Dendritic cell treated with granulocyte-macrophage colony-stimulating factor and Interleukin-4, amounts not matched to agents 40 ng/mL and 50 ng/mL, for 4 days (primary cell): ENCODE measurements at regions not wholly inside any gene's neighbourhood (a gene's known extent, or its start where the extent isn't known, plus 50 kb on each side); places are given as distances from the start of the nearest gene placed in this dataset.

ENCODE experiments used
- H3K27ac Mint-ChIP-seq: one replicate; pipeline ENCODE4 v1.8.0; 2022; ENCODE audit warnings: mild to moderate bottlenecking, mixed read lengths
- H3K27me3 Mint-ChIP-seq: one replicate; pipeline ENCODE4 v1.8.0; 2022; ENCODE audit warnings: mild to moderate bottlenecking, mixed read lengths
- H3K36me3 Mint-ChIP-seq: one replicate; pipeline ENCODE4 v1.8.0; 2022; ENCODE audit warnings: low read depth, mixed read lengths
- H3K4me1 Mint-ChIP-seq: one replicate; pipeline ENCODE4 v1.8.0; 2022; ENCODE audit warnings: low read depth, mixed read lengths
- H3K4me3 Mint-ChIP-seq: one replicate; pipeline ENCODE4 v1.8.0; 2022; ENCODE audit warnings: mild to moderate bottlenecking, moderate library complexity, mixed read lengths
- H3K9me3 Mint-ChIP-seq: one replicate; pipeline ENCODE4 v1.8.0; 2022; ENCODE audit warnings: mixed read lengths
- intact Hi-C: fragments of 100-400 bp; cut with micrococcal nuclease; formaldehyde crosslinking; loops from one replicate; pipeline ENCODE4 v1.15.0; 2022

DNA sequence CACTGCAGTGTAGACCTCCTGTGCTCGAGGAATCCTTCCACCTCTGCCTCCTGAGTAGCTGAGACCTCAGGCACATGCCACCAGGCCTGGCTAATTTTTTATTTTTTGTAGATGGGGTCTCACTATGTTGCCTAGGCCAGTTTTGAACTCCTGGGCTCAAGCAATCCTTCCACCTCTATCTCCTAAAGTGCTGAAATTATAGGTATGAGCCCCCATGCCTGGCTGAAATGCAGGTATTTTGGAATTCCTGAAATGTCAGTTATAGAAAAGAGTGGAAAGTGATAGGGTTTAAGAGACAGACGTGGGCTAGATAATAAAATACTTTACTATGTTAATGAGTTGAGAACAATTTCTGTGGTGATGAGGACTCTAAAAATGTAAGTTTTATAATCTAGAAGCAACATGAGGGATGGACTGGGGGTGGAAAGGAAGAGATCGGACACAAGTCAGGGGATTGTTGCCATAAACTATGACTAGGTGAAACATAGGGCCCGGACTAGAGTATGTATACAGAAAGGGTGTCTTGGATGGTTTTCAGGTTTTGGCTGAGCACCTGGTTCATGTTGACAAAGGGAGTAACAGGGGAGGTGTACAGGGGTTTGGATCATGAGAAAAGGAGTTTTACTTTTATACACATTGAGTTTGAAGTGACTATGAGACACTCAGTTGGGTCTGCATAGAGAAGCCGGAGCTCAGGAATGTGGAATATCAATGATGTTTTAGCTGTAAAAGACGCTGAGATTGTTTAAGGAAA lies 165.6 kb upstream of the STARD13 start:
- intact Hi-C loops = no loop called here
- peaks cover 6% of the 10 kb centered on the region for H3K4me1 Mint-ChIP-seq
- no peaks in the 10 kb centered on the region for H3K9me3 Mint-ChIP-seq
- H3K27ac Mint-ChIP-seq = no peak overlapping the region
- no peak overlapping the region for H3K4me3 Mint-ChIP-seq
- H3K36me3 Mint-ChIP-seq = no peaks in the 10 kb centered on the region
- H3K27me3 Mint-ChIP-seq = no peaks in the 10 kb centered on the region

DNA sequence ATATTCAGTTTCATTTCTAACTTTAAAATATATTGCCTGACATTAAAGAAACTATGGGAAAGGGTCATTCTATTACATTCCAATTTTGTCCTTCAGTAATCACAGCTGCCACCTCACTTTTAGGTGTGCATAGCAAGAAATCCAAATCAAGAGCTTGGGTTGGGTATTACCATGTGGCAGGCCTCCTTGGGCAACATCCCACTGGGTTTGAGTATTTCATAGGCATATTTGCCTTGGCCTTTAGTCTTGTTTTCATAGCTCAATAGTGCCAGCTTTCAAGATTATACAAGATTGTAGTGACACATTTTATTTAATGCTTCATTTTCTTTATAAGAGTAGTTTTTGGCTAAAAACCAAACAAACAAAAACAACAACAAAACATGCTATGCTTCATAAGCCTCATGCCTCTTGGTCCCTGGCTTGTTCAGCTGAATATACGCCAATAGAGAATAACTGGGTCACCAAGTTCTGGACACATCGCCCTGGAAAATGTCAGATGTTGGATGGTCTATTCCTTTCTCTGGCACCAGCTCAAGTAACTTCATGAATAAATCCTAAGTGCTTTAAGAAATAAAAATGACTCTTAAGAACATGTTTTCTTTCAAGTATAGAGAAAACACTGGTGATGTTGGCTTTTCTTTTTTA lies 167.4 kb upstream of the STARD13 start:
- Mint-ChIP-seq H3K27ac (no peak overlapping the region), H3K4me1 (peaks cover 6% of the 10 kb centered on the region), H3K9me3 (no peaks in the 10 kb centered on the region), H3K36me3 (no peaks in the 10 kb centered on the region), H3K4me3 (no peak overlapping the region), H3K27me3 (no peaks in the 10 kb centered on the region)
- intact Hi-C loops = no loop called here

DNA sequence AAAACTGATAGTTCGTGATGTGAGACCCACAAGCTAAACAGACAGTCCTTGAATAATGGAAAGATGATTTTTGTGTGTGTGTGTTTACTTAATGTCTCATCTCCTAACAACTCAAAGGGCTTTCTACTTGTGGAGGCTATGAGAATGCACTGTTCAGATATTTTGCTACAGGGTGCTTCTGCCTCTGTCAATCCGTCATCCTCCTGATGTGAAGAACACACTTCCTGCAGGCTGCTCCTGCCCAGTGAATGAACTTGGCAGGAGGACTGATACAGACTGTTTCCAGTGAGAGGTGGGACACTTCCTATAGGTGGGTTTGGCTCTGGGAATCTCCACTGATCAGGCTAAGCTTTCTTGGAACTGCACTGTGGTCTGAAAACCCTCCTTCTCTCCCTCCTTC lies 168.4 kb upstream of the STARD13 start:
- H3K36me3 Mint-ChIP-seq = no peaks in the 10 kb centered on the region
- no peak overlapping the region for H3K4me3 Mint-ChIP-seq
- H3K27me3 Mint-ChIP-seq = no peaks in the 10 kb centered on the region
- intact Hi-C loops = loop anchor here (2.0 kb wide), 1 partner anchor 27 kb away; no protein-coding TSS in a partner anchor
- peaks cover 2% of the 10 kb centered on the region for H3K4me1 Mint-ChIP-seq
- H3K27ac Mint-ChIP-seq = no peak overlapping the region
- H3K9me3 Mint-ChIP-seq = no peaks in the 10 kb centered on the region

GRCh38 chr13:33454844-33455705 lies 169.5 kb upstream of the STARD13 start:
- Mint-ChIP-seq H3K36me3 (no peaks in the 10 kb centered on the region), H3K4me3 (no peak overlapping the region), H3K4me1 (no peaks in the 10 kb centered on the region), H3K9me3 (peaks cover 6% of the 10 kb centered on the region), H3K27me3 (no peaks in the 10 kb centered on the region), H3K27ac (no peak overlapping the region)
- intact Hi-C loops = loop anchor here (2.0 kb wide), 1 partner anchor 28 kb away; no protein-coding TSS in a partner anchor

DNA sequence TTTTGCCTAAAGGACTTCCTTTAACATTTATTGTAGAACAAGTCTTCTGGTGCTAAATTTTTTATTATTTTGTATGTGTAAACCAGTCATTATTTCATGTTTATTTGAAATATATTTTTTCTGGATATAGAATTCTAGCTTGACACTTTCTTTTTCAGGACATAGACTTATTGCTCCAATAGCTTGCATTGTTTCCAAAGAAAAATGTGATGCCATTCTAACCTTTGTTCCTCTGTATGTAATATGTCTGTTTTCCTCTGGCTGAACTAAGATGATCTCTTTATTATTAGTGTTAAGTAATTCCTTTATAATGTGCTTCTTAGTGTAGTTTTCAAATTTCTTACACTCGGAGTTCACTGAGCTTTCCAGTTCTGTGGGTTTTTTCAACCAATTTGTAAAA lies 174.1 kb upstream of the STARD13 start:
- Mint-ChIP-seq H3K9me3 (peaks cover 9% of the 10 kb centered on the region), H3K27me3 (no peaks in the 10 kb centered on the region), H3K4me3 (no peak overlapping the region), H3K4me1 (no peaks in the 10 kb centered on the region), H3K36me3 (no peaks in the 10 kb centered on the region), H3K27ac (no peak overlapping the region)
- intact Hi-C loops = no loop called here

- H3K4me3 Mint-ChIP-seq = no peak overlapping the region
- H3K36me3 Mint-ChIP-seq = no peaks in the 10 kb centered on the region
- no peak overlapping the region for H3K27ac Mint-ChIP-seq
- intact Hi-C loops = no loop called here
- H3K27me3 Mint-ChIP-seq = no peaks in the 10 kb centered on the region
- no peaks in the 10 kb centered on the region for H3K4me1 Mint-ChIP-seq
- peaks cover 9% of the 10 kb centered on the region for H3K9me3 Mint-ChIP-seq
Observed at GRCh38 chr13:33462109-33462508, 176.6 kb upstream of the STARD13 start.

DNA sequence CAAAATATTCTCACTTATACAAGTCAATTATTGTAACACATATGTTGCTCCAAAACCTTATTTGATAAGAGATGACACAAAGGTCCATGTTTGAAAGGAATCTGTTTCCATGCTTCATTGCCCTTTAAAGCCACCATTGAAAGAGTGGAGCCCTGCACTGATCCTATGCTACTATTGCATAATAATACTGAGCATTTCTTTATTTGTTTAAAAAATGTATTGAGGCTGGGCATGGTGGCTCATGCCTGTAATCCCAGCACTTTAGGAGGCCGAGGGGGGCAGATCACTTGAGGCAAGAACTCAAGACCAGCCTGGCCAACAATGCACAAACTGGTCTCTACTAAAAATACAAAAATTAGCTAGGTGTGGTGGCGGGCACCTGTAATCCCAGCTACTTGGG lies 178.8 kb upstream of the STARD13 start:
- no peak overlapping the region for H3K4me3 Mint-ChIP-seq
- intact Hi-C loops = no loop called here
- H3K9me3 Mint-ChIP-seq = peaks cover 9% of the 10 kb centered on the region
- no peaks in the 10 kb centered on the region for H3K36me3 Mint-ChIP-seq
- H3K27ac Mint-ChIP-seq = no peak overlapping the region
- no peaks in the 10 kb centered on the region for H3K4me1 Mint-ChIP-seq
- no peaks in the 10 kb centered on the region for H3K27me3 Mint-ChIP-seq

DNA sequence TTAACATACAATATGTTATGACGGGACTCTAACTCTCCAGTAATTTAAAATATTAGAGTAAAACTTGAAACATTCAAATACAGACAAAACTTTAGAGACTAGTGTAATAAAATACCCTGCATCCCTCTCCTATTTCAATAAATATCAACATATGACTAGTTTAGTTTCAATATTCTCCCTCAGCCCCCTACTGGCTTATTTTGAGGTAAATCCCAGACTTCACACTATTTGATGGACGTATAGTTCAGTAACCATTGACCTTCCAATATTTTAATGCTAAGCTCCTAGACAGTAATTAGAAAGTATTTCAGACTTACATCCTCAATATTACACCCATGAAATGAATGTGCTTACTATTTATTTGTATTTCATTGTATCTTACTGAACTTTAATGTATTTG lies 180.7 kb upstream of the STARD13 start:
- no peaks in the 10 kb centered on the region for H3K27me3 Mint-ChIP-seq
- H3K4me1 Mint-ChIP-seq = no peaks in the 10 kb centered on the region
- no peaks in the 10 kb centered on the region for H3K9me3 Mint-ChIP-seq
- H3K4me3 Mint-ChIP-seq = no peak overlapping the region
- no peaks in the 10 kb centered on the region for H3K36me3 Mint-ChIP-seq
- no peak overlapping the region for H3K27ac Mint-ChIP-seq
- intact Hi-C loops = no loop called here

DNA sequence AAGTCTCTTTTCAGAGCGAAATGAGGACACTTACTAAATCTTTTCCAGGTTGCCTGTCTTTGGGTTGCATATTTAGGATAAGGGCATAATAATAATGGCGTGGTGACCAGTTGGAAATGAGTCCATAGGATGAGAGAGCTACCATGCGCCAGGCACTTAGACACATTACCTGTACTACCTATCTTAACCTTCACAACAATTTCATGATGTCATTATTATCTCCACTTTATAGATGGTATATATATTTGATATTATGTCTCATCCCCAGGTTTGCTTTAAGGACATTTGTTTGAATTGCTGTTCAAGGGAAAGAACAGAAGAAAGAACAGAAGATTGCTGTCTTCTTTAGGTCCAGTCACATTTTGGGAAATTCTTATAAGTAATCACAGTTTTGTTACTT lies 182.0 kb upstream of the STARD13 start:
- H3K27ac Mint-ChIP-seq = no peak overlapping the region
- no peaks in the 10 kb centered on the region for H3K9me3 Mint-ChIP-seq
- H3K36me3 Mint-ChIP-seq = no peaks in the 10 kb centered on the region
- H3K4me1 Mint-ChIP-seq = no peaks in the 10 kb centered on the region
- intact Hi-C loops = no loop called here
- H3K27me3 Mint-ChIP-seq = no peaks in the 10 kb centered on the region
- no peak overlapping the region for H3K4me3 Mint-ChIP-seq

GRCh38 chr13:33471204-33471603 lies 185.6 kb upstream of the STARD13 start:
- Mint-ChIP-seq H3K27ac (no peak overlapping the region), H3K27me3 (no peaks in the 10 kb centered on the region), H3K4me3 (no peak overlapping the region), H3K9me3 (no peaks in the 10 kb centered on the region), H3K36me3 (no peaks in the 10 kb centered on the region), H3K4me1 (no peaks in the 10 kb centered on the region)
- intact Hi-C loops = no loop called here

- intact Hi-C loops = no loop called here
- H3K27me3 Mint-ChIP-seq = no peaks in the 10 kb centered on the region
- no peak overlapping the region for H3K4me3 Mint-ChIP-seq
- H3K4me1 Mint-ChIP-seq = no peaks in the 10 kb centered on the region
- peaks cover 4% of the 10 kb centered on the region for H3K9me3 Mint-ChIP-seq
- no peaks in the 10 kb centered on the region for H3K36me3 Mint-ChIP-seq
- no peak overlapping the region for H3K27ac Mint-ChIP-seq
Observed at GRCh38 chr13:33472446-33472845, 186.9 kb upstream of the STARD13 start.

- Mint-ChIP-seq H3K4me1 (no peaks in the 10 kb centered on the region), H3K27me3 (no peaks in the 10 kb centered on the region), H3K36me3 (no peaks in the 10 kb centered on the region), H3K9me3 (peaks cover 25% of the 10 kb centered on the region), H3K4me3 (no peak overlapping the region), H3K27ac (no peak overlapping the region)
- intact Hi-C loops = no loop called here
Observed at GRCh38 chr13:33479105-33479504, 193.6 kb upstream of the STARD13 start.

DNA sequence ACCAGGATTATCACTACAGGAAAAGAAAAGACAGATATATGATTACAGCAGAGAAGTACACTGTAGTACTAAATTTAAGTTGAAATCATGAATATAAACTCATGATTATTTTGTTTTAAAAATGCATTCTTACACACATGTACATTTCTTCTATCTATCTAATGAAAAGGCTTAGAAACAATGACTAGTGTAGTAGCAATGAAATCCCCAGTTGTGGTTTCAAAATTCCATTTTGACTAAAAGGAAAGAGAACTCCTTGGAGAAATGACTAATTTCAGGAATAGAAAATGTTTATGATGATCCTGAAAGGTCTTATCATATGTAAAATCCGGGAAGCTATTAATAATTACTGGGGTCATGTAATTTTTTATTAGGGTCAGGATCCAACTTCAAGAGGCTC lies 195.0 kb upstream of the STARD13 start:
- Mint-ChIP-seq H3K4me1 (no peaks in the 10 kb centered on the region), H3K27ac (no peak overlapping the region), H3K4me3 (no peak overlapping the region), H3K9me3 (peaks cover 33% of the 10 kb centered on the region), H3K27me3 (no peaks in the 10 kb centered on the region), H3K36me3 (no peaks in the 10 kb centered on the region)
- intact Hi-C loops = no loop called here

GRCh38 chr13:33483471-33483870 lies 197.9 kb upstream of the STARD13 start:
- Mint-ChIP-seq H3K36me3 (no peaks in the 10 kb centered on the region), H3K4me3 (no peak overlapping the region), H3K27me3 (no peaks in the 10 kb centered on the region), H3K9me3 (peaks cover 18% of the 10 kb centered on the region), H3K27ac (no peak overlapping the region), H3K4me1 (peaks cover 9% of the 10 kb centered on the region)
- intact Hi-C loops = no loop called here
